Natural killer cell (primary cell): ENCODE measurements at regions not wholly inside any gene's neighbourhood (a gene's known extent, or its start where the extent isn't known, plus 50 kb on each side); places are given as distances from the start of the nearest gene placed in this dataset.

Experiments
- ATAC-seq, 3 donors: fragments of 150-1000 bp in 2 of 3; fragments of 200-7000 bp in 1 of 3; cut with Tn5 transposase; 1 replicate in 1 of 3; 2 replicates in 2 of 3; pipeline ENCODE4 v1.10.0; 2021; ENCODE audit warnings: mild to moderate bottlenecking in 2 of 3, moderate library complexity in 2 of 3
- DNase-seq, 2 donors: peaks; one replicate each; pipeline versions ENCODE4 v3.0.0 to v3.0.0-alpha.2; 2013 to 2021; ENCODE audit warnings: mixed read lengths in 1 of 2
- H3K27ac ChIP-seq: one replicate; pipeline ENCODE4 v1.5.1; 2013; ENCODE audit warnings: mild to moderate bottlenecking, low read length
- H3K27me3 ChIP-seq: one replicate; pipeline ENCODE4 v1.6.1; 2013; ENCODE audit warnings: low read length; ENCODE audit not compliant: control insufficient read depth, insufficient read depth
- H3K36me3 ChIP-seq: one replicate; pipeline ENCODE4 v1.6.1; 2013; ENCODE audit warnings: low read length; ENCODE audit not compliant: control insufficient read depth, insufficient read depth
- H3K4me1 ChIP-seq: one replicate; pipeline ENCODE4 v1.6.1; 2013; ENCODE audit warnings: low read length; ENCODE audit not compliant: control insufficient read depth, insufficient read depth
- H3K4me3 ChIP-seq: one replicate; pipeline ENCODE4 v1.5.1; 2013; ENCODE audit warnings: low read length
- H3K9me3 ChIP-seq: one replicate; pipeline ENCODE4 v1.6.1; 2013; ENCODE audit warnings: low read length; ENCODE audit not compliant: control insufficient read depth, insufficient read depth
- H3K27ac Mint-ChIP-seq, 2 donors: one replicate each; pipeline ENCODE4 v1.8.0; 2022; ENCODE audit warnings: mild to moderate bottlenecking in 2 of 2, mixed read lengths in 2 of 2, moderate library complexity in 1 of 2
- H3K27me3 Mint-ChIP-seq, 2 donors: one replicate each; pipeline ENCODE4 v1.8.0; 2022; ENCODE audit warnings: low read depth in 2 of 2, mixed read lengths in 2 of 2
- H3K36me3 Mint-ChIP-seq: one replicate; pipeline ENCODE4 v1.8.0; 2022; ENCODE audit warnings: mixed read lengths
- H3K4me1 Mint-ChIP-seq, 2 donors: one replicate each; pipeline ENCODE4 v1.8.0; 2022; ENCODE audit warnings: mixed read lengths in 2 of 2
- H3K4me3 Mint-ChIP-seq: one replicate; pipeline ENCODE4 v1.8.0; 2022; ENCODE audit warnings: mild to moderate bottlenecking, moderate library complexity, mixed read lengths
- H3K9me3 Mint-ChIP-seq, 2 donors: one replicate each; pipeline ENCODE4 v1.8.0; 2022; ENCODE audit warnings: mixed read lengths in 2 of 2
- WGBS: methylation state at CpG from one replicate; pipeline ENCODE4 v1.1.7; 2013; ENCODE audit warnings: missing lambda C conversion rate; ENCODE audit not compliant: insufficient coverage; 5-methylcytosine and 5-hydroxymethylcytosine counted together
- intact Hi-C: fragments of 100-400 bp; cut with micrococcal nuclease; formaldehyde crosslinking; loops from one replicate; pipeline ENCODE4 v1.14.2; 2022
- TF ChIP-seq, protein P1 (sequence below): fragments of 200-600 bp; IDR thresholded peaks from one replicate; pipeline ENCODE4 v1.8.0; 2022; ENCODE audit warnings: antibody characterized with exemption

DNA sequence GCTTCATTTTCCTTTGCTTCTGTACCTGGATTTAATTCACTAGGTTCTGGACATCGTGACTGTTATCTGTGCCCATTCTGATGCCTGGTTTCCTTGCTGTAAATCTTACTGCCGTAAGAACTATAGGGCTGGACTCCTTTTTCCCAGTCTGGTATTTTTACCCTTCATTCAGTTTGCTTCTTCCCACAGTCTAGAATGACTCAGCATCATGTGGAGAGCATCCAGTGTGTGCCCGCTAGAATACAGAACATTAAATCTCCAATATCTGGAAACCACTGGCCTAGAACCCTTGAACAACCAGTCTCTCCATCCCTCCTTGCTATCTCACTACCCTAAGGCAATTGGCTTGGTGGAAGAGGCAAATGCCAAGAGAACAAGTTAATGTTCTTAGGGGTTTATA lies 1075.4 kb upstream of the ZEB2 start:
- Histone ChIP-seq H3K4me3 (no peak overlapping the region), H3K36me3 (no peaks in the 10 kb centered on the region), H3K4me1 (no peaks in the 10 kb centered on the region), H3K27ac (no peak overlapping the region), H3K9me3 (no peaks in the 10 kb centered on the region), H3K27me3 (no peaks in the 10 kb centered on the region)
- no peaks in the 10 kb centered on the region for H3K9me3 Mint-ChIP-seq
- no peak overlapping the region for H3K4me3 Mint-ChIP-seq
- WGBS, result 85% methylated on average over 3 of the region's 3 CpGs
- H3K4me1 Mint-ChIP-seq, result no peaks in the 10 kb centered on the region
- no peak for DNase-seq
- H3K27ac Mint-ChIP-seq, result no peak overlapping the region
- intact Hi-C loops, result no loop called here
- no peak for ATAC-seq
- TF ChIP-seq, protein P1, sequence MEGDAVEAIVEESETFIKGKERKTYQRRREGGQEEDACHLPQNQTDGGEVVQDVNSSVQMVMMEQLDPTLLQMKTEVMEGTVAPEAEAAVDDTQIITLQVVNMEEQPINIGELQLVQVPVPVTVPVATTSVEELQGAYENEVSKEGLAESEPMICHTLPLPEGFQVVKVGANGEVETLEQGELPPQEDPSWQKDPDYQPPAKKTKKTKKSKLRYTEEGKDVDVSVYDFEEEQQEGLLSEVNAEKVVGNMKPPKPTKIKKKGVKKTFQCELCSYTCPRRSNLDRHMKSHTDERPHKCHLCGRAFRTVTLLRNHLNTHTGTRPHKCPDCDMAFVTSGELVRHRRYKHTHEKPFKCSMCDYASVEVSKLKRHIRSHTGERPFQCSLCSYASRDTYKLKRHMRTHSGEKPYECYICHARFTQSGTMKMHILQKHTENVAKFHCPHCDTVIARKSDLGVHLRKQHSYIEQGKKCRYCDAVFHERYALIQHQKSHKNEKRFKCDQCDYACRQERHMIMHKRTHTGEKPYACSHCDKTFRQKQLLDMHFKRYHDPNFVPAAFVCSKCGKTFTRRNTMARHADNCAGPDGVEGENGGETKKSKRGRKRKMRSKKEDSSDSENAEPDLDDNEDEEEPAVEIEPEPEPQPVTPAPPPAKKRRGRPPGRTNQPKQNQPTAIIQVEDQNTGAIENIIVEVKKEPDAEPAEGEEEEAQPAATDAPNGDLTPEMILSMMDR, result no peak
- no peaks in the 10 kb centered on the region for H3K36me3 Mint-ChIP-seq
- no peaks in the 10 kb centered on the region for H3K27me3 Mint-ChIP-seq

- no CpG with 5 or more reads among the region's 2 CpGs for WGBS
- Histone ChIP-seq H3K9me3 (no peaks in the 10 kb centered on the region), H3K27ac (no peak overlapping the region), H3K4me3 (no peak overlapping the region), H3K4me1 (no peaks in the 10 kb centered on the region), H3K27me3 (no peaks in the 10 kb centered on the region), H3K36me3 (no peaks in the 10 kb centered on the region)
- H3K27me3 Mint-ChIP-seq, result no peaks in the 10 kb centered on the region
- TF ChIP-seq, protein P1, result no peak
- no peaks in the 10 kb centered on the region for H3K9me3 Mint-ChIP-seq
- intact Hi-C loops, result no loop called here
- H3K36me3 Mint-ChIP-seq, result no peaks in the 10 kb centered on the region
- no peak for DNase-seq
- no peak for ATAC-seq
- H3K4me1 Mint-ChIP-seq, result no peaks in the 10 kb centered on the region
- H3K4me3 Mint-ChIP-seq, result no peak overlapping the region
- H3K27ac Mint-ChIP-seq, result no peak overlapping the region
These were observed 1074.2 kb upstream of the ZEB2 start for GRCh38 chr2:145593991-145594614.

GRCh38 chr2:145593280-145593679 lies 1073.4 kb upstream of the ZEB2 start:
- H3K27ac ChIP-seq, result no peak overlapping the region
- DNase-seq, result no peak
- Mint-ChIP-seq H3K27ac (no peak overlapping the region), H3K27me3 (no peaks in the 10 kb centered on the region), H3K4me1 (no peaks in the 10 kb centered on the region), H3K4me3 (no peak overlapping the region), H3K36me3 (no peaks in the 10 kb centered on the region), H3K9me3 (no peaks in the 10 kb centered on the region)
- TF ChIP-seq, protein P1, result no peak
- no peak for ATAC-seq
- no peaks in the 10 kb centered on the region for H3K4me1 ChIP-seq
- H3K27me3 ChIP-seq, result no peaks in the 10 kb centered on the region
- H3K4me3 ChIP-seq, result no peak overlapping the region
- H3K9me3 ChIP-seq, result no peaks in the 10 kb centered on the region
- intact Hi-C loops, result no loop called here
- no peaks in the 10 kb centered on the region for H3K36me3 ChIP-seq
- WGBS, result no CpG with 5 or more reads among the region's 1 CpG

DNA sequence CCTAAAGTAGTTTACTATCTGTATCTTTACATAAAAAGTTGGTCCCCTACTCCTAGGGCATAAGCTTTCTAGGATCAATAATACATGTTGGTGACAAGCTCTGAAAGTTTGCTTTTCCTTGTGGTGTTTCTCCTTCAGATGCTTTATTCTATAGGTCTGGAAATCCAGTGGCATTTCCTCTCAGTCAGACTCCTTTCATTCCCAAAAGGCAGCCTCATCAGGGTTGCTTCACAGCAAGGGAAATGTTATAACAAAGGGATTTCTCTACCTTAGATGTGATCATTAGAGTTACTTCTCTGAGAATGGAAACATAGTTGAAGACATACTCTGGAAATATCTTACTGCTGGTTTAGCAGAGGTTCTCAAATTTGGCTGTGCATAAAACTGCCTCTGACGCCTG lies 1072.4 kb upstream of the ZEB2 start:
- Histone ChIP-seq H3K36me3 (no peaks in the 10 kb centered on the region), H3K27me3 (no peaks in the 10 kb centered on the region), H3K4me3 (no peak overlapping the region), H3K9me3 (no peaks in the 10 kb centered on the region), H3K27ac (no peak overlapping the region), H3K4me1 (no peaks in the 10 kb centered on the region)
- TF ChIP-seq, protein P1, result no peak
- whole genome bisulfite sequencing, result 88% methylated on average over 1 of the region's 1 CpG
- Mint-ChIP-seq H3K4me1 (no peaks in the 10 kb centered on the region), H3K4me3 (no peak overlapping the region), H3K27ac (no peak overlapping the region), H3K27me3 (no peaks in the 10 kb centered on the region), H3K36me3 (no peaks in the 10 kb centered on the region), H3K9me3 (no peaks in the 10 kb centered on the region)
- intact Hi-C loops, result no loop called here
- ATAC-seq, result no peak
- DNase-seq, result no peak
